ENCODE measurements at regions not wholly inside any gene's neighbourhood (a gene's known extent, or its start where the extent isn't known, plus 50 kb on each side); places are given as distances from the start of the nearest gene placed in this dataset.

GRCh38 chr5:88364991-88365390 lies 96.3 kb upstream of the TMEM161B start:
- no peak overlapping the region for H3K27ac ChIP-seq (ENCODE audit: low read depth, low read length)
- H3K27me3 ChIP-seq (ENCODE audit: control insufficient read depth, insufficient read depth, low read length) = no peaks in the 10 kb centered on the region
- no peaks in the 10 kb centered on the region for H3K9me3 ChIP-seq (ENCODE audit: control insufficient read depth, insufficient read depth, low read length)
- no peak overlapping the region for H3K4me3 ChIP-seq (ENCODE audit: low read depth, low read length)
- H3K4me1 ChIP-seq (ENCODE audit: control insufficient read depth, insufficient read depth, low read length) = peaks cover 15% of the 10 kb centered on the region
- H3K36me3 ChIP-seq (ENCODE audit: control insufficient read depth, insufficient read depth, low read length) = no peaks in the 10 kb centered on the region
- no peak overlapping the region for H3K9ac ChIP-seq (ENCODE audit: low read depth, low read length)

- H3K9me3 ChIP-seq (ENCODE audit: control insufficient read depth, insufficient read depth, low read length) = no peaks in the 10 kb centered on the region
- no peak overlapping the region for H3K4me3 ChIP-seq (ENCODE audit: low read depth, low read length)
These were observed 86.9 kb upstream of the TMEM161B start for GRCh38 chr5:88355490-88356050.

DNA sequence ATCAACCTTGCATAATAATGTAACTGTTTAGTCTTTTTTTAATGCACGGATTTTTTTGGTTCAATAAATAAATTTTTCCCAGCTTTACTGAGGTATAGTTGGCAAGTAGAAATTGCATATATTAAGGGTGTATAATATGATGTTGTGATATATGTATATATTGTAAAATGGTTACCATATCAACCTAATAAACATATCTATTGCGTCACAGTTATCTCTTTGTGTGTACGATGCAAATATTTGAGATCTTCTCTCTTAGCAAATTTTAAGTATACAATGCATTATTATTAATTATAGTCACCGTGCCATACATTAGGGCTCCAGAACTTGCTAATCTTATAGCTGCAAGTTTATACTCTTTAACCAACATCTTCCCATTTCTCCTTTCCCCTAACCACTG lies 57.2 kb upstream of the TMEM161B start:
- no peak overlapping the region for H3K27ac ChIP-seq (ENCODE audit: low read depth, low read length)
- H3K9ac ChIP-seq (ENCODE audit: low read depth, low read length) = no peak overlapping the region
- H3K27me3 ChIP-seq (ENCODE audit: control insufficient read depth, insufficient read depth, low read length) = no peaks in the 10 kb centered on the region
- H3K4me1 ChIP-seq (ENCODE audit: control insufficient read depth, insufficient read depth, low read length) = no peaks in the 10 kb centered on the region
- H3K4me3 ChIP-seq (ENCODE audit: low read depth, low read length) = no peak overlapping the region
- no peaks in the 10 kb centered on the region for H3K9me3 ChIP-seq (ENCODE audit: control insufficient read depth, insufficient read depth, low read length)
- no peaks in the 10 kb centered on the region for H3K36me3 ChIP-seq (ENCODE audit: control insufficient read depth, insufficient read depth, low read length)

More at GRCh38 chr5:88355490-88356050, 86.9 kb upstream of the TMEM161B start:
- H3K9ac ChIP-seq (ENCODE audit: low read depth, low read length) = no peak overlapping the region
- H3K36me3 ChIP-seq (ENCODE audit: control insufficient read depth, insufficient read depth, low read length) = no peaks in the 10 kb centered on the region
- H3K4me1 ChIP-seq (ENCODE audit: control insufficient read depth, insufficient read depth, low read length) = no peaks in the 10 kb centered on the region
- no peak overlapping the region for H3K27ac ChIP-seq (ENCODE audit: low read depth, low read length)
- H3K27me3 ChIP-seq (ENCODE audit: control insufficient read depth, insufficient read depth, low read length) = no peaks in the 10 kb centered on the region

DNA sequence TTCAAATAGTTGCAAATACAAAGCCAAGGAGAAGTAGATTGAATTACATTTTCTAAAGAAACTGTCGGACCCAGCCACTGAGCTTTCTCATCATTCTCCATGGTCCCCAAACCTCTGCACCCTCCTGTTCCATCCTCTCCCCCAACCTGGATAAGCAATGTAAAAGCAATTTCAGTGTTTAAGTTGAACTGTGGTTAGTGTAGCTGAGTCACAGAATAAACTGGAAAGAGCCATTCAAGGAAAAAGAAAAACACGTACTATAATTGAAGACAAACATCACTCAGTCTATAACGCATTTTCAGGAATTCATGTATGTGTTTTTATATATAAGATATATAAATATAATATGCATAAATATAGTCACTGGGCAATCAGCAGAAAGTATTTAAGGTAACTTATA lies 54.1 kb upstream of the TMEM161B start:
- H3K4me3 ChIP-seq (ENCODE audit: low read depth, low read length) = no peak overlapping the region
- no peaks in the 10 kb centered on the region for H3K9me3 ChIP-seq (ENCODE audit: control insufficient read depth, insufficient read depth, low read length)
- H3K27ac ChIP-seq (ENCODE audit: low read depth, low read length) = no peak overlapping the region
- no peaks in the 10 kb centered on the region for H3K27me3 ChIP-seq (ENCODE audit: control insufficient read depth, insufficient read depth, low read length)
- no peaks in the 10 kb centered on the region for H3K36me3 ChIP-seq (ENCODE audit: control insufficient read depth, insufficient read depth, low read length)
- no peaks in the 10 kb centered on the region for H3K4me1 ChIP-seq (ENCODE audit: control insufficient read depth, insufficient read depth, low read length)
- H3K9ac ChIP-seq (ENCODE audit: low read depth, low read length) = no peak overlapping the region

Data from HUES48 (cell line).